LNCAP (cell line): ENCODE measurements at regions not wholly inside any gene's neighbourhood (a gene's known extent, or its start where the extent isn't known, plus 50 kb on each side); places are given as distances from the start of the nearest gene placed in this dataset.

ENCODE experiments used
- TF ChIP-seq, protein P1 (sequence below): fragments of 450-650 bp; IDR thresholded peaks from 2 replicates; pipeline ENCODE4 v1.5.1; 2017; ENCODE audit warnings: mild to moderate bottlenecking

DNA sequence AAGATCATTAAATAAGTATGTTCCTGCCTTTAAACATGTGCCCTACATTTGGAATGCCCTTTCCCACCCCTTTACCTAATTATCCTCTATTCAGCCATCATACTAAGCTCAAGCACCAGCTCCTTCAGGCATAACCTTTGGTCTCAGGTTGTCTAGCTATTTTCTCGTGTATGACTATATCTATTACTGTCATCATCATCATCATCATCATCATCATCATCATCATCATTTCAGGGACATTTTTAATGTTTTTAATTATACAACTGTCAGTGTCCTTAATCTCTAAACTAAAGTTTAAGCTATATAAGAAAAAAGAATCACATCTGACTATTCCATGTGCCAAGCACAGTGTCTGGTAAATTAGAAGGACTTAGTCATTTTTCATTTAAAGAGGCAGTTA is 214.6 kb upstream of the CTSO start:
- TF ChIP-seq, protein P1, sequence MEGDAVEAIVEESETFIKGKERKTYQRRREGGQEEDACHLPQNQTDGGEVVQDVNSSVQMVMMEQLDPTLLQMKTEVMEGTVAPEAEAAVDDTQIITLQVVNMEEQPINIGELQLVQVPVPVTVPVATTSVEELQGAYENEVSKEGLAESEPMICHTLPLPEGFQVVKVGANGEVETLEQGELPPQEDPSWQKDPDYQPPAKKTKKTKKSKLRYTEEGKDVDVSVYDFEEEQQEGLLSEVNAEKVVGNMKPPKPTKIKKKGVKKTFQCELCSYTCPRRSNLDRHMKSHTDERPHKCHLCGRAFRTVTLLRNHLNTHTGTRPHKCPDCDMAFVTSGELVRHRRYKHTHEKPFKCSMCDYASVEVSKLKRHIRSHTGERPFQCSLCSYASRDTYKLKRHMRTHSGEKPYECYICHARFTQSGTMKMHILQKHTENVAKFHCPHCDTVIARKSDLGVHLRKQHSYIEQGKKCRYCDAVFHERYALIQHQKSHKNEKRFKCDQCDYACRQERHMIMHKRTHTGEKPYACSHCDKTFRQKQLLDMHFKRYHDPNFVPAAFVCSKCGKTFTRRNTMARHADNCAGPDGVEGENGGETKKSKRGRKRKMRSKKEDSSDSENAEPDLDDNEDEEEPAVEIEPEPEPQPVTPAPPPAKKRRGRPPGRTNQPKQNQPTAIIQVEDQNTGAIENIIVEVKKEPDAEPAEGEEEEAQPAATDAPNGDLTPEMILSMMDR: no peak

DNA sequence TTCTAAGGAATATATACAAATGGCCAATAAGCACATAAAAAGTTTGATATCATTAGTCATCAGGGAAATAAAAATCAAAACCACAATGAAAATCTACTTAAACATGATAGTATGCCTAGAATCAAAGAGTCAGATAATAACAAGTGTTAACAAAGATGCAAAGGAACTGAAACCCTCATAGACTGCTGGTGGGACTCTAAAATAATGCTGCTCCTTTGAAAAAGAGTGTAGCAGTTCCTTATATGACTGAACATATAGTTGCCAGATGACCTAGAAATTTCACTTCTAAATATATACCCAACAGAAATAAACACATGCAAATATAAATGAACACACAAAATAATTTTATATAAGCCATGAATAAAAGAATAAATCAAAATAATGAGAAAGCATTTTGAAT is 205.1 kb upstream of the CTSO start:
- TF ChIP-seq, protein P1: no peak

DNA sequence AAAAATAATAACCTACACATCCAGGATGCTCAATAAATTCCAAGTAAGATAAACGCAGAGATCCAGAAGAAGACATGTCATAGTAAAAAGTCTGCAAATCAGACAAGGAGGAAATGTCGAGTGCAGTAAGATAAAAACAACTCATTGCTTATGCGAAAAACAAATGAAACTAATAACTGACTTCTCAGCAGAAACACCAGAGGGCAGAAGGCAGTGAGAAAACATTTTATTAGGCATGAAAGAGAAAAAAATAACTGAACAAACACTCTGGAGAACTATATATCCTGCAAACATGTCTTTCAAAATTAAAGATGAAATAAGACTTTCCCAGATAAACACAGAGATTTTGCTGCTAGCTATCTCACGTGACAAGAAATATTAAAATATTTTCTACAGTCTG is 201.3 kb upstream of the CTSO start:
- TF ChIP-seq, protein P1: peak; percentile 24; the same call in 1 of the 2 replicates

DNA sequence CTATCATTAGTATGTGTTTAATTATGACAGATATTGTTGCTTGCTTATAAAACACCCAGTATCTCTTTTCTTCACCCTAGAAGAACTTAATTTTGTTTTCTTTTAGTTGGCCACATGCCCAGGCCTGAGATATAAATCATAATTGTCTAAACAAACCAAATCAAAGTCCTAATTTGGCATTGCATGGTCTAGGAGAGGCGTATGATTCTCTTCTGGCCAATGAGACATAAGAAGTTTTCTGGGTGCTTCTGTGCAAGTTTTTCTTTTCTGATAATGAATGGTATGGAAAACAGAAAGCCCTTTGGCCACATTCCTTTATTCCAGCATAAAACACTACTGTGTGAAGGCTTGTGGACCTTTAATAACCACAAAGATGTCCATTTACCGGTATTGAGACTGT is 192.9 kb upstream of the CTSO start:
- TF ChIP-seq, protein P1: no peak

DNA sequence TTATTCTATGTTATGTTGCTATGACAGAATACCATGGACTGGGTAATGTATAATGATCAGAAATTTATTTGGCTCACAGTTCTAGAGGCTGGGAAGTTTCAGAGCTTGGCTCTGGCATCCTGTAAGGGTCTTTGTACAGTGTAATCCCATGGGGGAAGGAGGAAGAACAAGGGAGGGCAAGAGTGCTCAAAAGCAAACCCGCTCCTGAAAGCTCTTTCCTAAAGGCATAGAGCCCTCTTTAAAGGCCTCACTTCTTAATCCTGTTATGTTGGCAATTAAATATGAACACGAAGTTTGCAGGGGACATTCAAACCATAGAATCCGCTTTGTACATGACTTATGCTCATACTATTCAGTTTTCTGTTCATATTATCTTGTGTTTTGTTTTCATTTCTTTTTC is 191.3 kb upstream of the CTSO start:
- TF ChIP-seq, protein P1: no peak

DNA sequence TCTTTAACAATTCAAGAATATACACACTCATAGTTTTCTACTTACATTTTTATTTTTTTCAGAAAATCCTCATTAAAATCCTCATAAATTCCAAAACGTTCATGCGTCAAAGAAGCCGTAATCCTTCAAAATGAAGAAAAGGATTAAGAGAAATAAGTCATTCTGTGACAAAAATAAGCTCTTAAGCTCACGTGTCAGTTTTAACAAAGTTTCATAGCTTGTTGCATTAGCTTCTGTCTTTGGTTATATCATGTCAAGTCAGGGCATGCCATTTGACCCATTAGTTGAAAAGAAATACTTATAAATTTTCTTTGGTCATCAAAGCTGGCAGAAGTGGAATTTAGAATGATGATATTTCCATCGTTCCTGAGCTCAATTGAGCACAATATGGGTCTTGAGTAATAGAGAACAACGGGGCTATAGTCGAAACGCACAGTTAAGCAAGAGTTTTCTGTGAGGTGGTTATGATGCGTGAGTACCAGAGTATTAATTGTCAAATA is 185.2 kb upstream of the CTSO start:
- TF ChIP-seq, protein P1: no peak

DNA sequence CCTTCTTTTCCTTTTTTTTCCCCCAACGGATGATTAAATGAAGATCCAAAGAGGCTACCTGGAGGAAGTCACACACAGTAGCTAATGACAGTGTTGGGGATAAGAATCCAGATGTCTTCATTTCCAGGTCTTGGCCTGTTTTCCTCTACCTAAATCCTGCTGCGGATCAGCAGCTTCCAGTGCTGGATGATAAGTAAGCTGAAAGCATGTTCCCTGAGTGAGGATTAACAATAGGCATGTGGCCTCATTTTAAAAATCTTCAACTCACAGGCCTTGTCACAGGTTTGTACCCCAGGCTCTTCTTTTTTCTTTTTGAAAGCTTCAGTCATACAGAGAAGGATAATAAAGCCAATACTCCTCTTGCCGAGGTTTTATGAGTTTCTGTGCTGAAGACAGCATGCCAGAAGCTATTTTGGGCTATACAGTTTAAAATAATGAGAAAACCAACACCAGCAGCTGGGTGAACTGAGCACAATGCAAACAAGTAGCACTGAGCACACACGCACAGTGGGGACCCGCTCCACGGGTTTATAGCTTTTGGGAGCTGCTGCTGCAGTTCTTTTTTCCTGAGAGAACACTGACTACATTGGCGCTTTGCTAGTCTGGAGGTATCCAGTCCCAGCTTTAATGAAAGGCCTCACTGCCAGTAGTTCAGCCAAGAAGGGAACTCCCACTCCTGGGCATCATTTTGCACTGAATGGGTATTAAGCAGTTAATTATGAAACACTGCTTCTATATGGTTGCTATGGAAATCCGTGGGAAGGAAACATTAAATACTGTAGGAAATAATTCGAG is 184.2 kb upstream of the CTSO start:
- TF ChIP-seq, protein P1: no peak
